ENCODE measurements at regions not wholly inside any gene's neighbourhood (a gene's known extent, or its start where the extent isn't known, plus 50 kb on each side); places are given as distances from the start of the nearest gene placed in this dataset.

GRCh38 chr16:88303890-88304819 is 78.6 kb upstream of the ZNF469 start:
- WGBS (ENCODE audit: insufficient coverage, low coverage, missing lambda C conversion rate), result 12% methylated on average over 15 of the region's 16 CpGs
- FAIRE-seq, result no peak
- H3K9ac ChIP-seq (ENCODE audit: insufficient read depth in 1 of 2, low read depth in 2 of 2, low read length in 2 of 2), result no peak overlapping the region

More at GRCh38 chr16:88303890-88304819, 78.6 kb upstream of the ZNF469 start:
- intact Hi-C loops (cut with micrococcal nuclease), result no loop called here
- Histone ChIP-seq H3K27me3 (ENCODE audit: control insufficient read depth in 2 of 2, insufficient read depth in 2 of 2, low read length in 2 of 2) (peaks cover 21 to 62% of the 10 kb centered on the region in 2 experiments), H3K4me3 (no peak overlapping the region), H3K9me1 (ENCODE audit: control insufficient read depth, insufficient read depth, low read length) (no peaks in the 10 kb centered on the region), H3K9me3 (replicated peaks; ENCODE audit: control insufficient read depth, insufficient read depth, low read depth, low read length) (peaks cover 8% of the 10 kb centered on the region), H3K4me1 (replicated peaks in 1 of 2; ENCODE audit: control insufficient read depth in 2 of 2, insufficient read depth in 2 of 2, low read length in 2 of 2) (peaks cover 14 to 31% of the 10 kb centered on the region in 2 experiments; a peak in 4 of 5 replicates), H3K36me3 (ENCODE audit: control insufficient read depth, insufficient read depth, low read length) (no peaks in the 10 kb centered on the region), H3K4me2 (ENCODE audit: insufficient read depth, low read length) (no peak overlapping the region), H3K27ac (ENCODE audit: extremely low read depth, low read depth, low read length) (no peak overlapping the region), H4K20me1 (replicated peaks; ENCODE audit: control insufficient read depth, insufficient read depth, low read length) (no peaks in the 10 kb centered on the region), H2AFZ (ENCODE audit: low read depth, low read length) (no peak overlapping the region), H3K79me2 (ENCODE audit: control insufficient read depth, insufficient read depth, low read length) (no peaks in the 10 kb centered on the region)
- BruUV-seq (replicated peaks), result no TSS peak
- ChIA-PET CTCF (ENCODE audit: low intra/inter-chr PET ratio) (no interaction called here), POLR2A (no interaction called here)
- TF ChIP-seq ATF3 (IDR thresholded peaks at IDR 0.05) (peak; percentile 28; the same call in 1 of the 2 replicates), ATF3 (CRISPR knock-in tag; conservative IDR thresholded peaks at IDR 0.05) (no peak), ZNF146 (CRISPR knock-in tag; IDR thresholded peaks at IDR 0.05; ENCODE audit: unreplicated experiment) (no peak), EGR1 (conservative IDR thresholded peaks at IDR 0.05) (peak; percentile 67), TOE1 (IDR thresholded peaks at IDR 0.05; ENCODE audit: borderline replicate concordance) (no peak), TOE1 (CRISPR knock-in tag; IDR thresholded peaks at IDR 0.05; ENCODE audit: borderline replicate concordance, low read depth) (no peak), EP400 (IDR thresholded peaks at IDR 0.05) (no peak)
- ATAC-seq (no peak), DNase-seq (ENCODE audit: extremely low read depth in 1 of 4, low spot score in 3 of 4) (peak in 2 of 4 experiments; percentile 24 to 35)
- in situ Hi-C loops (cut with MboI), result no loop called here

Data from K562 (cell line).